ENCODE measurements at regions not wholly inside any gene's neighbourhood (a gene's known extent, or its start where the extent isn't known, plus 50 kb on each side); places are given as distances from the start of the nearest gene placed in this dataset.
A peak's percentile ranks its signal among the peaks of the same experiment; 100 is the strongest.

DNA sequence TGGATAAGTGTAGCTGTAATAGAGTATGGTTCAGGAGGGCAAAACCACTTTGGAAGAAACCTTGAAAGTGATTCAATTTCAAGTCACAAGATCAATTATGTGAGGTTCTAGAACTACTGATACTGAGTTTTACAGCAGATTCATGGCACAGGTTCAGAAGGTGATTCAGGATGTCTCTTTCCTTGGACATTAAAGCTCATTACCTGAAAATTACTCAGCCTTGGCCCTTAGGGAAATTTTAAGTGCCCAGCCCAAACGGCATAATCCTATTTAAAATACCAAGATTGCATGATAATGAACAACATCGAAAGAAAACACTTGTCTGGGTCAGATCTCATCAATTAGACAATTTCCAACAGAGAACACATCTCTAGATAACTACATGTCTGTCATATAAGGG, 70.2 kb upstream of the SLC38A2 start:
- no peak for DNase-seq

GRCh38 chr12:46442239-46442638, 69.7 kb upstream of the SLC38A2 start:
- DNase-seq, result peak; percentile 74

GRCh38 chr12:46439793-46440511, 67.4 kb upstream of the SLC38A2 start:
- DNase-seq, result peak; percentile 76

DNA sequence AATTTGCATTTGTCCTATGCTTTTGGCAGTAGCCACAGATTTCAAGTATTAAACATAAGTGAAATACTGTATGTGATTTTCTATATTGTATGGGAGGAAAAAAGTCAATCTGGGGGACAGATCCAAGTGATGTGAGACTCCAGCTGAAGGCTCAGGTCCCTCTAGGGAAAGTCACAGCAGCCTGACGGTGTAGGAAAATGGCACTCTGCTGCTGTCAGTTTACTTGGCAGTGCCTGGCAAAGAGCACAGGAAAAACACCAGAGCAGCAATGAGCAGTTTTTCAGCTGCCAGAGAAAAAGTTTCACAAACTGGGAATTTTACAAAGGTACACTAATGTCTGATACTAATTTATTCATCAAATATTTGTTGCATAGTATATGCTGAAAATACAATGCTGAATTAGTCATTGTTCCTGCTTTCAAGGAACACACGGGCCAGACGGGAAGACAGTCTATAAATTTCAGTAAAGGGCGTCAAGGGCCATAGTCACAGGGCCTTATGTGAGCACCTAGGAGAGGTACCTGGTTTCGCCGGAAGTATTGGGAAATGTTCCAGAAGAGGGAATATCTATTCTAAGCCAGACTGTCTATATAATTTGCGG, 66.2 kb upstream of the SLC38A2 start:
- no peak for DNase-seq

- DNase-seq, result no peak
Observed at GRCh38 chr12:46438256-46438655, 65.7 kb upstream of the SLC38A2 start.

GRCh38 chr12:46437469-46437868, 64.9 kb upstream of the SLC38A2 start:
- no peak for DNase-seq

DNA sequence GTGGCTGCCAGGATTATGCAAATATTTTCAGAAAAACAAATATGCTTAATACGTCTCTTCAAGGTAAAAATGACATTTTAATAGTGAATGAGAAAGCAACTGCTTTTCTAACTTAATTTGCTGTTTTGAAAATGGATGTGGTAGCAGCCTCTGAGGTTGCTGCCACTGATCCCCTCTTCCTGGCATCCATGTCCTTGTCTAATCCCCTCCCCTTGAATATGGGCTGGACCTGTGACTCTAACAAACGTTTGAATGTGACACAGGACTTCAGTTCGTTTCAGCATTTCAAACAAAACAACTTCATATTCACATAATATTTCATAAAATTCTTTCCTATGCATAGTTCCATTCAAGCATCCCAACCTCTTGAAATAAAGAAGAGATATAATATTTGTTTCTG, 64.2 kb upstream of the SLC38A2 start:
- DNase-seq, result no peak

GRCh38 chr12:46435625-46436024, 63.1 kb upstream of the SLC38A2 start:
- no peak for DNase-seq

DNA sequence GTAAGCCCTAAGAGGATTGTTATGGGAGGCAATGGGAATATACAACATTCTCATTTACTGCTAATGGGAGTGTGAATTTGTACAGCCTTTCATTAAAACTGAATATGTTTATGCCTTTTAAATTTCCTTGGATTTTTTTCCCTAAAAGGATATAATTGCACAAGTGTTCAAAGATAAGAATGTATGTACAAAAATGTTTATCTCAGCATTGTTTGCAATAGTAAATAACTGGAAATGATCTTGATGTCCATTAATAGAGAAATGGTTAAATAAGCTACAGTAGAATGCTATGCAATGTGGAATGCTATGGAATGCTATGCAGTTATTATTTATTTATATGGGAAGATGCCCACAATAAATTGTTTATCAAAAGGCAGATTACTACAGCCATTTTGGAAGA, 62.5 kb upstream of the SLC38A2 start:
- no peak for DNase-seq

- no peak for DNase-seq
Observed at GRCh38 chr12:46433829-46434228, 61.3 kb upstream of the SLC38A2 start.

DNA sequence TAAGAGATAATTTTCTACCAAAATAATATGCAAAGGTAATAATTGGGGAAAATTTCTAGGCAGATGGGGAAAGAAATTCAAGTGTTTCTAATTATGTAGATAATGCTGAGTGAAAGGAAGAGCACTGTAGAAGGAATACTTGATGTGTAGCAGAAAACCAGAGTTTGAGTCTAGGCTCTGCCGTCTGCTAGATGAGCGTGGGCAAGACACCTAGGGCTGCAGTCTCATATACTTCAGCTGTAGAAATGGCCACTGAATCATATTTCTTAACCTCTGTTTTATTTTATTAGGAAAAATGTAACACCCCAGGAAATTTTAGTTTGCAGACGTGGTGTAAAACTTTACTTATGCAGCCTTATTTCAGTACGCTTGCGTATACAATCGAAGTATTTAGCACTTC, 59.8 kb upstream of the SLC38A2 start:
- no peak for DNase-seq

- DNase-seq, result peak; percentile 91
Observed at GRCh38 chr12:46430340-46430948, 57.9 kb upstream of the SLC38A2 start.
